ENCODE measurements at regions not wholly inside any gene's neighbourhood (a gene's known extent, or its start where the extent isn't known, plus 50 kb on each side); places are given as distances from the start of the nearest gene placed in this dataset.

DNA sequence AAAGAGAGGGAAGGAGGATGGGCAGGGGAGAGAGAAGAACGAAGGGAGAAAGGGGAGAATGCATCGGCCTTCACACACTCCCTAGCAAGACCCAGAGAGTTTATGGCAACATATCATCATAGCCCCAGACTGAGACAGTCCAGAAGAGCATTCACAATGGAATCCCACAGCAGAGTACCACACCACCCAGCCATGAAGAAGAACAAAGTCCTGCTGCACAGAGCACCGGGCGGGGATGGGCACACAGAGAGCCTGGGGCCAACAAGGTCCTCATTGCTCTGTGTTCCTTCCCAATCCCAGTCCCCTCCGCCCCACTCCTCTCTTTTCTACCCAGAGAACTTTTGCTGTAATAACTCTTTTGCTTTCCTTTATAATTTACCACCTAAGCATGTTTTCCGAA is 118.1 kb upstream of the TMPRSS2 start:
- TF ChIP-seq, protein P1, sequence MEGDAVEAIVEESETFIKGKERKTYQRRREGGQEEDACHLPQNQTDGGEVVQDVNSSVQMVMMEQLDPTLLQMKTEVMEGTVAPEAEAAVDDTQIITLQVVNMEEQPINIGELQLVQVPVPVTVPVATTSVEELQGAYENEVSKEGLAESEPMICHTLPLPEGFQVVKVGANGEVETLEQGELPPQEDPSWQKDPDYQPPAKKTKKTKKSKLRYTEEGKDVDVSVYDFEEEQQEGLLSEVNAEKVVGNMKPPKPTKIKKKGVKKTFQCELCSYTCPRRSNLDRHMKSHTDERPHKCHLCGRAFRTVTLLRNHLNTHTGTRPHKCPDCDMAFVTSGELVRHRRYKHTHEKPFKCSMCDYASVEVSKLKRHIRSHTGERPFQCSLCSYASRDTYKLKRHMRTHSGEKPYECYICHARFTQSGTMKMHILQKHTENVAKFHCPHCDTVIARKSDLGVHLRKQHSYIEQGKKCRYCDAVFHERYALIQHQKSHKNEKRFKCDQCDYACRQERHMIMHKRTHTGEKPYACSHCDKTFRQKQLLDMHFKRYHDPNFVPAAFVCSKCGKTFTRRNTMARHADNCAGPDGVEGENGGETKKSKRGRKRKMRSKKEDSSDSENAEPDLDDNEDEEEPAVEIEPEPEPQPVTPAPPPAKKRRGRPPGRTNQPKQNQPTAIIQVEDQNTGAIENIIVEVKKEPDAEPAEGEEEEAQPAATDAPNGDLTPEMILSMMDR (IDR thresholded peaks at IDR 0.05; ENCODE audit: insufficient read depth, low read depth, low read length, missing control alignments): no peak
- DNase-seq (ENCODE audit: low read depth): no peak
- no peak overlapping the region for H3K4me3 ChIP-seq (ENCODE audit: low read depth, low read length)

DNA sequence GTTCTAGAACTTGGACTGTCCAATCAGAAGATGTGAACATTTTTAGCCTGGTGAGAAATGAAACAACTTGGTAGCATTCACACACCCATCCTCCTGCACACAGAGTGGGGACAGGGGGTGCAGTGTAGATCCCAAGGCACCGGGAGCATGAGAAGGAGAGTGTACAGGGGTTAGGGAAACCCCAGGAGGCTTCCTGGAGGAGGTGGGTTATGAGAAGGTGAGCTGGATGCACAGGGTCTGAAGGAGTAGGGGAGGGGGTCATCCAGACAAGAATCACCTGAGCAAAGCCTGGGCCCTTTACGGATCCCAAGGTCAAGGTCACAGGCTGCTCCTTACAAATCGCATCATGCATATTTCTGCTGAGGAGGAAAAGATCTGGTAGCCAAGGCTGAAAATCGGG is 117.5 kb upstream of the TMPRSS2 start:
- TF ChIP-seq, protein P1 (IDR thresholded peaks at IDR 0.05; ENCODE audit: insufficient read depth, low read depth, low read length, missing control alignments): no peak
- no peak for DNase-seq (ENCODE audit: low read depth)
- H3K4me3 ChIP-seq (ENCODE audit: low read depth, low read length): no peak overlapping the region

DNA sequence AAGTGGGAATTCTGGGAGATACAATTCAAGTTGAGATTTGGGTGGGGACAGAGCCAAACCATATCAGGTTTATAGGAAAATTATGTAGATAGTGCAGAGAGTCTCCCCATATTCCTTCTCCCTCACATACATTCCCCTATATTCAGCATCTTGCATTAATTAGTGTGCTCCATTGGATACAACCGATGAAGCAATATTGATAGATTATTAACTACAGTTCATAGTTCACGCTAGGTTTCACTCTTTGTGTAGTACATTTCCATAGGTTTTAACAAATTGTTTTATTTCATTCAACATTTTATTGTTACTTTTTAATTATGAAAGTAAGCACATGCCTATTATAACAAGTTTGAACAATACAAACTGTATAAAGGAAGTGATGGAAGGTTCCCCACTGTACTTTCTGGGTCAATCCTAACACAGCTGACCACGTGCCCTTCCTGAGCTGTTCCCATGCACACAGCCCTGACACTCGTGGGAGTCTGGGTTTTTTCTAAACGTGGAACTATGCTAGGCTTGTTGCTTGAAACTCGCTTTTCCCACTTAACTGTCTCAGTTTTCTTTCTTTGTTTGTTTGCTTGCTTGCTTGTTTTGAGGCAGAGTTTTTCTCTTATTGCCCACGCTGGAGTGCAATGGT is 116.8 kb upstream of the TMPRSS2 start:
- H3K4me3 ChIP-seq (ENCODE audit: low read depth, low read length): no peak overlapping the region
- TF ChIP-seq, protein P1 (IDR thresholded peaks at IDR 0.05; ENCODE audit: insufficient read depth, low read depth, low read length, missing control alignments): no peak
- no peak for DNase-seq (ENCODE audit: low read depth)

DNA sequence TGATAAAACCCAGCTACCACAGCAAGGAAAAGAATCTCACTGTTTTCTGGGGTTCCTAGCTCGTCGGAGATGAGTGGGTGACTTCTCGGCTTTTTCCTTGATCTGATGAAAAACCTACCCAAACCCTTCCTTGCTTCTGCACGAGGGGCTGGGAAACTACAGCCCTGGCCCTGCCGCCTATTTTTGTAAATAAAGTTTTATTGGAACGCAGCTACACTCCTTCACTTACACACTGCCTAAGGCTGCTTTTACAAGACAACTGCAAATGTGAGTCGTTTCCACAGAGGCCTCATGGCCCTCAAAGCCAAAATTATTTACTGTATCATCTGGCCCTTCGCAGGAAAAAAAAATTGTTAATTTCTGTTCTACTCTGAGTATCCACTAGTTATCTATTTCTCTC is 116.0 kb upstream of the TMPRSS2 start:
- no peak for DNase-seq (ENCODE audit: low read depth)
- H3K4me3 ChIP-seq (ENCODE audit: low read depth, low read length): no peak overlapping the region
- TF ChIP-seq, protein P1 (IDR thresholded peaks at IDR 0.05; ENCODE audit: insufficient read depth, low read depth, low read length, missing control alignments): no peak

DNA sequence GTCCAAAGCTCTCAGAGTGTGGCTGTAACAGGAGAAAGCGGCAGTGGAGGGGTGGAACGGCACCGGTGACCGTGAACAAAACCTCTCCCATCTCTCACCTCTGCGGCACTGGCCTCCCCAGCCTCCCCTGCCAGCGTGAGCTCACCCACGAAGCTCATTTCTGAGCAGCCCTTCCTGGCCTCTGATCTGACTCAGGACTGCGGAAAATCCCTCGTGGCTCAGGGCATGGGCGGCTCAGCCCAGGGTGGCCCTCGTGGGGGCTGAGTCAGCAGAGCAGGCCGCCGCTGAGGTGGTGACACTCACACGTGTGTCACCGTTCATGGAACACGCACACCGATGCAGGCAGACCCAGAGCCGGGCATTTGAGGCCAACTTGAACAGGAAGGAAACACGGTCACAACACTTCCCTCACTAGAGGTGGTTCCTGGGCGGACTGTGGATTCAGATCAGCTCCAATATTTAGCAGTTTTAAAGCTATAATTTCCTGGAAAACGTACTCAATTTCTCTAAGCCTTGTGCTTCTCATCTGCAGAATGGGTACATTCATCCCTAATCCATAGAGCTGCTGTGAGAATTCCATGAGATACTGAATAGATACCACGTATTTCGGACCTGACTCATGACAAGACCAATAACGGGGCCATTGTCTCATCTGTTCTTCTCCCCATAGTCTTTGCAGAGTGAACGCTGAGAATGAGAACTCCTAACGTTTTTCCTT is 115.0 kb upstream of the TMPRSS2 start:
- H3K4me3 ChIP-seq (ENCODE audit: low read depth, low read length): no peak overlapping the region
- TF ChIP-seq, protein P1 (IDR thresholded peaks at IDR 0.05; ENCODE audit: insufficient read depth, low read depth, low read length, missing control alignments): no peak
- DNase-seq (ENCODE audit: low read depth): no peak

DNA sequence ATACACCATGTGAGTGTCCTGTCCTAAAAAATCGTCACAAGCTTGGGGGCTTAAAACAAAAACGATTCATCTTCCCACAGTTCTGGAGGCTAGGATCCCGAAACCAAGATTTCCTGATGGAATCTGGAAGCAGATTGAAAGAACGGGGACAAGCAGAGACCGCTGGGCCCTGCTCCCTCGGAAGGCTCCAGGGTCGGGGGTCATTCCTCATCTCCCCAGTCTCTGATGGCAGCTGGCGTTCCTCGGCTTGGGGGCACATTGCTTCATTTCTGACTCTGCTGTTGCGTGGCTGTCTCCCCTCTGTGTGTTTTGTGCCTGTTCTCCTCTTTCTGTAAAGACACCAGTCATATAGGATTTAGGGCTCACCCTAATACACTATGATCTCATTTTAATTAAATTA is 114.2 kb upstream of the TMPRSS2 start:
- TF ChIP-seq, protein P1 (IDR thresholded peaks at IDR 0.05; ENCODE audit: insufficient read depth, low read depth, low read length, missing control alignments): no peak

More for the DNA sequence above, 114.2 kb upstream of the TMPRSS2 start:
- no peak for DNase-seq (ENCODE audit: low read depth)
- no peak overlapping the region for H3K4me3 ChIP-seq (ENCODE audit: low read depth, low read length)

Data from GM12865 (cell line).